ENCODE measurements at regions not wholly inside any gene's neighbourhood (a gene's known extent, or its start where the extent isn't known, plus 50 kb on each side); places are given as distances from the start of the nearest gene placed in this dataset.

GRCh38 chr1:84083307-84083706 is 60.8 kb upstream of the PRKACB start:
- TF ChIP-seq CTCF (IDR thresholded peaks at IDR 0.05): no peak
- H3K27me3 Mint-ChIP-seq (ENCODE audit: unreplicated experiment): no peaks in the 10 kb centered on the region
- H3K36me3 Mint-ChIP-seq (ENCODE audit: unreplicated experiment): no peaks in the 10 kb centered on the region
- H3K4me3 Mint-ChIP-seq (ENCODE audit: unreplicated experiment): no peak overlapping the region
- peaks cover 9% of the 10 kb centered on the region for H3K4me1 Mint-ChIP-seq (ENCODE audit: unreplicated experiment)
- no peak overlapping the region for H3K27ac Mint-ChIP-seq (ENCODE audit: unreplicated experiment)
- H3K9me3 Mint-ChIP-seq (ENCODE audit: unreplicated experiment): no peaks in the 10 kb centered on the region
- DNase-seq (ENCODE audit: extremely low spot score, unreplicated experiment): no peak

GRCh38 chr1:84078842-84079202 is 65.2 kb upstream of the PRKACB start:
- no peaks in the 10 kb centered on the region for H3K9me3 Mint-ChIP-seq (ENCODE audit: unreplicated experiment)
- no peak for DNase-seq (ENCODE audit: extremely low spot score, unreplicated experiment)
- H3K27ac Mint-ChIP-seq (ENCODE audit: unreplicated experiment): peak overlapping the region; percentile 84
- peak overlapping the region; percentile 81 for H3K4me3 Mint-ChIP-seq (ENCODE audit: unreplicated experiment)
- peaks cover 22% of the 10 kb centered on the region for H3K4me1 Mint-ChIP-seq (ENCODE audit: unreplicated experiment)
- no peak for TF ChIP-seq CTCF (IDR thresholded peaks at IDR 0.05)
- H3K36me3 Mint-ChIP-seq (ENCODE audit: unreplicated experiment): no peaks in the 10 kb centered on the region
- H3K27me3 Mint-ChIP-seq (ENCODE audit: unreplicated experiment): no peaks in the 10 kb centered on the region

- TF ChIP-seq CTCF (IDR thresholded peaks at IDR 0.05): no peak
- no peak for DNase-seq (ENCODE audit: extremely low spot score, unreplicated experiment)
- Mint-ChIP-seq H3K36me3 (ENCODE audit: unreplicated experiment) (no peaks in the 10 kb centered on the region), H3K4me3 (ENCODE audit: unreplicated experiment) (peak overlapping the region; percentile 81), H3K27me3 (ENCODE audit: unreplicated experiment) (no peaks in the 10 kb centered on the region), H3K9me3 (ENCODE audit: unreplicated experiment) (no peaks in the 10 kb centered on the region), H3K4me1 (ENCODE audit: unreplicated experiment) (peaks cover 25% of the 10 kb centered on the region), H3K27ac (ENCODE audit: unreplicated experiment) (peak overlapping the region; percentile 84)
These were observed 65.8 kb upstream of the PRKACB start for GRCh38 chr1:84078108-84078841.

- Mint-ChIP-seq H3K36me3 (ENCODE audit: unreplicated experiment) (no peaks in the 10 kb centered on the region), H3K4me1 (ENCODE audit: unreplicated experiment) (peaks cover 27% of the 10 kb centered on the region), H3K4me3 (ENCODE audit: unreplicated experiment) (peak overlapping the region; percentile 90), H3K27me3 (ENCODE audit: unreplicated experiment) (no peaks in the 10 kb centered on the region), H3K9me3 (ENCODE audit: unreplicated experiment) (no peaks in the 10 kb centered on the region), H3K27ac (ENCODE audit: unreplicated experiment) (peak overlapping the region; percentile 95)
- peak; percentile 94 for DNase-seq (ENCODE audit: extremely low spot score, unreplicated experiment)
- peak; percentile 18 for TF ChIP-seq CTCF (IDR thresholded peaks at IDR 0.05)
These were observed 66.5 kb upstream of the PRKACB start for GRCh38 chr1:84077476-84078107.

GRCh38 chr1:84073266-84073665 is 70.8 kb upstream of the PRKACB start:
- no peak for DNase-seq (ENCODE audit: extremely low spot score, unreplicated experiment)
- Mint-ChIP-seq H3K36me3 (ENCODE audit: unreplicated experiment) (no peaks in the 10 kb centered on the region), H3K27me3 (ENCODE audit: unreplicated experiment) (no peaks in the 10 kb centered on the region), H3K27ac (ENCODE audit: unreplicated experiment) (no peak overlapping the region), H3K4me3 (ENCODE audit: unreplicated experiment) (no peak overlapping the region), H3K9me3 (ENCODE audit: unreplicated experiment) (peaks cover 11% of the 10 kb centered on the region), H3K4me1 (ENCODE audit: unreplicated experiment) (peaks cover 18% of the 10 kb centered on the region)
- no peak for TF ChIP-seq CTCF (IDR thresholded peaks at IDR 0.05)

Measured in osteocyte (in vitro differentiated cells).